ENCODE measurements at regions not wholly inside any gene's neighbourhood (a gene's known extent, or its start where the extent isn't known, plus 50 kb on each side); places are given as distances from the start of the nearest gene placed in this dataset.

GRCh38 chr20:36092398-36093024 lies 62.0 kb upstream of the EPB41L1 start:
- DNase-seq: peak; percentile 45
- Histone ChIP-seq H3K36me3 (no peaks in the 10 kb centered on the region), H3K4me1 (peaks cover under 1 to 57% (median 41%) of the 10 kb centered on the region in 4 donors), H3K9me3 (no peaks in the 10 kb centered on the region), H3K27ac (peak overlapping the region; percentile 82 to 89 (median 88)), H3K4me3 (peak overlapping the region; percentile 38 to 79 (median 66)), H3K27me3 (peaks cover 22% of the 10 kb centered on the region)
- no peak for TF ChIP-seq EP300 (IDR thresholded peaks at IDR 0.05; ENCODE audit: low read depth)
- no peak for TF ChIP-seq CTCF (IDR thresholded peaks at IDR 0.05)
- TF ChIP-seq POLR2AphosphoS5 (IDR thresholded peaks at IDR 0.05): no peak
- no peak for TF ChIP-seq POLR2A (IDR thresholded peaks at IDR 0.05)
- 0% methylated on average over 43 of the region's 89 CpGs; no CpG with 5 or more reads in 1 of the 2 donors for WGBS, 2 donors (ENCODE audit: low coverage in 1 of 2)
- in situ Hi-C loops (cut with MboI; ENCODE audit: low pct_ligation_motif_present in 1 of 4, low pct_unique_long_range_greater_than_20kb in 1 of 4, low sequenced_read_pairs in 3 of 4): no loop called here
- intact Hi-C loops (cut with DNase I; ENCODE audit: low total_unique reads): no loop called here

- Histone ChIP-seq H3K4me1 (peaks cover 7 to 61% (median 48%) of the 10 kb centered on the region in 4 donors), H3K36me3 (no peaks in the 10 kb centered on the region), H3K9me3 (no peaks in the 10 kb centered on the region), H3K27me3 (peaks cover 22% of the 10 kb centered on the region), H3K27ac (peak overlapping the region; percentile 82 to 89 (median 88)), H3K4me3 (peak overlapping the region; percentile 38 to 79 (median 66))
- peak; percentile 53 for TF ChIP-seq POLR2A (IDR thresholded peaks at IDR 0.05)
- TF ChIP-seq POLR2AphosphoS5 (IDR thresholded peaks at IDR 0.05): peak in 2 of 3 donors; percentile 49 to 61
- TF ChIP-seq CTCF (IDR thresholded peaks at IDR 0.05): no peak
- no peak for TF ChIP-seq EP300 (IDR thresholded peaks at IDR 0.05; ENCODE audit: low read depth)
- in situ Hi-C loops (cut with MboI; ENCODE audit: low pct_ligation_motif_present in 1 of 4, low pct_unique_long_range_greater_than_20kb in 1 of 4, low sequenced_read_pairs in 3 of 4) (no loop called here), intact Hi-C loops (cut with DNase I; ENCODE audit: low total_unique reads) (no loop called here)
- 1% methylated on average over 65 of the region's 78 CpGs; no CpG with 5 or more reads in 1 of the 2 donors for WGBS, 2 donors (ENCODE audit: low coverage in 1 of 2)
- DNase-seq: peak; percentile 79
These were observed 61.3 kb upstream of the EPB41L1 start for GRCh38 chr20:36093025-36093803.

- in situ Hi-C loops (cut with MboI; ENCODE audit: low pct_ligation_motif_present in 1 of 4, low pct_unique_long_range_greater_than_20kb in 1 of 4, low sequenced_read_pairs in 3 of 4) (no loop called here), intact Hi-C loops (cut with DNase I; ENCODE audit: low total_unique reads) (no loop called here)
- WGBS, 2 donors (ENCODE audit: low coverage in 1 of 2): 14% methylated on average over 1 of the region's 2 CpGs; no CpG with 5 or more reads in 1 of the 2 donors
These were observed 60.8 kb upstream of the EPB41L1 start for GRCh38 chr20:36093804-36094145.

More at GRCh38 chr20:36093804-36094145, 60.8 kb upstream of the EPB41L1 start:
- Histone ChIP-seq H3K27me3 (peaks cover 22% of the 10 kb centered on the region), H3K4me3 (peak overlapping the region in 3 of 4 donors; percentile 62 to 79 (median 69)), H3K36me3 (no peaks in the 10 kb centered on the region), H3K9me3 (no peaks in the 10 kb centered on the region), H3K27ac (peak overlapping the region; percentile 82 to 89 (median 88)), H3K4me1 (peaks cover 13 to 67% (median 53%) of the 10 kb centered on the region in 4 donors)
- no peak for DNase-seq
- TF ChIP-seq POLR2A (IDR thresholded peaks at IDR 0.05) (no peak), POLR2AphosphoS5 (IDR thresholded peaks at IDR 0.05) (no peak), EP300 (IDR thresholded peaks at IDR 0.05; ENCODE audit: low read depth) (no peak), CTCF (IDR thresholded peaks at IDR 0.05) (no peak)
